ENCODE measurements at regions not wholly inside any gene's neighbourhood (a gene's known extent, or its start where the extent isn't known, plus 50 kb on each side); places are given as distances from the start of the nearest gene placed in this dataset.
A peak's percentile ranks its signal among the peaks of the same experiment; 100 is the strongest.

GRCh38 chr7:157061979-157062378 is 51.5 kb upstream of the MNX1 start:
- in situ Hi-C loops (cut with MboI; ENCODE audit: low pct_unique_long_range_greater_than_20kb in 2 of 9, low sequenced_read_pairs in 9 of 9, unreplicated experiment in 9 of 9) = no loop called here
- 0 to 83% (median 67%) methylated on average over 1 to 3 of the region's 3 CpGs; no CpG with 5 or more reads in 5 of the 10 experiments for WGBS, 10 experiments
- no peak for ATAC-seq (replicated peaks in 6 of 8)
- H3K4me1 ChIP-seq (replicated peaks in 1 of 2) = peaks cover 0 to 10% of the 10 kb centered on the region in 2 donors
- H3K4me3 ChIP-seq = no peak overlapping the region
- H3K27ac ChIP-seq = no peak overlapping the region

- ATAC-seq (replicated peaks in 6 of 8) = no peak
- no peaks in the 10 kb centered on the region for H3K4me1 ChIP-seq (replicated peaks in 1 of 2)
- H3K4me3 ChIP-seq = no peak overlapping the region
- no peak overlapping the region for H3K27ac ChIP-seq
- 54 to 88% (median 65%) methylated on average over 3 to 6 of the region's 7 CpGs; no CpG with 5 or more reads in 4 of the 10 experiments for WGBS, 10 experiments
- in situ Hi-C loops (cut with MboI; ENCODE audit: low pct_unique_long_range_greater_than_20kb in 2 of 9, low sequenced_read_pairs in 9 of 9, unreplicated experiment in 9 of 9) = no loop called here
Measured at GRCh38 chr7:157065046-157065445, 54.6 kb upstream of the MNX1 start.

DNA sequence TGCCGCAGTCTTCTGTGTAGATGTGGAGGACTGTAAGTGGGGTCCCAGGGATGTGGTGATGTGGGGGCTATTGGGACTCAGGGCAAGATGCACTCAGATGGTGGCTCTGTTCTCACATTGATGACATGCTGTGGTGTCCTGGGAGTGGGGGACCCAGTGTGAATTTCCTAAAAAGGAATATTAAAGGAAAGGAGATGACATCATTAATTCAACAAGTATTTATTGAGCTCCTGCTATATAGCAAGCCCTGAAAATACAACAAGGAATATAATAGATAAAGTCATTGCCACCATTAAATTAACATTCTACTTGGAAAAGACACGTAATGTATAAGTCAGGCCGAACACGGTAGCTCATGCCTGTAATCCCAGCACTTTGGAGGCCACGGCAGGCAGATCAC is 61.9 kb upstream of the MNX1 start:
- in situ Hi-C loops (cut with MboI; ENCODE audit: low pct_unique_long_range_greater_than_20kb in 2 of 9, low sequenced_read_pairs in 9 of 9, unreplicated experiment in 9 of 9) = no loop called here
- ATAC-seq (replicated peaks in 6 of 8) = no peak
- WGBS, 10 experiments = 40 to 100% (median 72%) methylated on average over 2 to 5 of the region's 5 CpGs; no CpG with 5 or more reads in 2 of the 10 experiments
- Histone ChIP-seq H3K4me1 (replicated peaks in 1 of 2) (peaks cover 0 to 4% of the 10 kb centered on the region in 2 donors), H3K27ac (no peak overlapping the region), H3K4me3 (no peak overlapping the region)

GRCh38 chr7:157073335-157073734 is 62.9 kb upstream of the MNX1 start:
- in situ Hi-C loops (cut with MboI; ENCODE audit: low pct_unique_long_range_greater_than_20kb in 2 of 9, low sequenced_read_pairs in 9 of 9, unreplicated experiment in 9 of 9) = no loop called here
- no peak for ATAC-seq (replicated peaks in 6 of 8)
- 0 to 83% (median 40%) methylated on average over 1 to 3 of the region's 3 CpGs for WGBS, 10 experiments
- peaks cover 3 to 6% of the 10 kb centered on the region in 2 donors for H3K4me1 ChIP-seq (replicated peaks in 1 of 2)
- H3K4me3 ChIP-seq = no peak overlapping the region
- H3K27ac ChIP-seq = no peak overlapping the region

DNA sequence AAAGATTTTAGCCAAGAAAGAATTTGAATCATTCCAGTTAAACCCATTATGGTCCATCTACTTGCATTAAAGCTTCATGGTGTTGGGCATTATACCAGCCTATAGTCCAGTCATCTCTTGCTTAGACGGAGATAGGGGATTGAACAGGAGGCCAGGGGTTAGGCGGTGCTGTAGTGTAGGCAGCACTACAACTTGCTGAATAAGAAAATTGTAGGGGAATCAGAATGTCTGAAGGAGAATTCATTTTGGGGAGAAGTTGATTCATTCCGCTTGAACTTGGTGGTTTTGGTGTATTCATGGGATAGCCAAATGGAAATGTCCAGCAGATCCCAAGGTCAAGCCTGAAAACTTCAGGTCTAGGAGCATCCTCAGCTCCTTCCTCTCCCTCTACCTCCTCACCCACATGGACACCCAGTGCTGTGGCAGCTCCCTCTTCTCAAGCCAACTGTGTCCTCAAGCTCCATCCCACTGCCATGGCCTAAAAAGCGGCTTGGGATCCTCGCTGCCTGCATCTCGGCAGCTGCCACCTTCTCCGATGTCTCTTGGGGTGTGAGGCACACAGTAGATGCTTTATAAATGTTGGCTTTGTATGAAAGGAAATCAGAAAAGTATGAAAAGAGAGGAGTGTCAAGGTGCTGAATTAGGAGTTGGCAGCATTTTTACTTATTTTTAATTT is 63.6 kb upstream of the MNX1 start:
- in situ Hi-C loops (cut with MboI; ENCODE audit: low pct_unique_long_range_greater_than_20kb in 2 of 9, low sequenced_read_pairs in 9 of 9, unreplicated experiment in 9 of 9) = no loop called here
- peaks cover 7 to 13% of the 10 kb centered on the region in 2 donors for H3K4me1 ChIP-seq (replicated peaks in 1 of 2)
- no peak for ATAC-seq (replicated peaks in 6 of 8)
- no peak overlapping the region for H3K4me3 ChIP-seq
- H3K27ac ChIP-seq = no peak overlapping the region
- 49 to 100% (median 85%) methylated on average over 1 to 7 of the region's 7 CpGs for WGBS, 10 experiments

DNA sequence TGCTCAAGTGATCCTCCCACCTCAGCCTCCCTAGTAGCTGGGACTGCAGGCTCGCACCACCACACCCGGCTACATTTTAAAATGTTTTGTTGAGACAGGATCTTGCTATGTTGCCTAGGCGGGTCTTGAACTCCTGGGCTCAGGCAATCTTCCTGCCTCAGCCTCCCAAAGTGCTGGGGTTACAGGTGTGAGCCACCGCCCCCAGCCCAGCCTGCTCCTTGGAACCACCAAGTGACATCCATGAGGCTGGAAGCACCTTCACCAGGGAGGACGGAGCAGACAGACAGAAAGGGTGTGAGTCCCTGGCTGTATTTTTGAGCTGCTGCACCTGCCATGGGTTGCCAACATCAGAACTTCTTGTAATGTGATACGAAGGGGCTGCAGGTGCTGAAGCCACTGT is 62.3 kb upstream of the UBE3C start:
- no peak for ATAC-seq (replicated peaks in 6 of 8)
- Histone ChIP-seq H3K4me1 (replicated peaks in 1 of 2) (peaks cover 7 to 13% of the 10 kb centered on the region in 2 donors), H3K27ac (no peak overlapping the region), H3K4me3 (no peak overlapping the region)
- 10 to 96% (median 71%) methylated on average over 1 to 4 of the region's 6 CpGs; no CpG with 5 or more reads in 3 of the 10 experiments for whole genome bisulfite sequencing, 10 experiments
- in situ Hi-C loops (cut with MboI; ENCODE audit: low pct_unique_long_range_greater_than_20kb in 2 of 9, low sequenced_read_pairs in 9 of 9, unreplicated experiment in 9 of 9) = no loop called here

DNA sequence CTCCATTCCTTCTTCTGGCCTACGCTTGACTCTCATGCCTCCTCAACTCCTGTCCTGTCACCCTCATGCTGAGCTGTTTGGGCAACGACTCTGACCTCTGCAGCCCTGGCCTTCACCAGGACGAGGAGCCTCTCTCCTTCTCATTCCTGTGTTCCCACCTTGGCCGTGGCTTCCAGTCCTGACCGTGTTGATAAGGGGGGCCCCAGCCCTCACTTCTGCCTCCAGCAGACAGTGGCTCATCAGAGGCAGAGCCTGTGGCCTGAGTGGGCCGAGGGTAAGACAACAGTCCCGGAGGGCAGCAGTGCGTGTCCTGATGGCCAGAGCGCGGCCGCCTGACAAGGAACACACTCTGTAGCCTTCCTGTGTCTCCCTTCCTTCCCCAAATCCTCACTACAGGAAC is 61.7 kb upstream of the UBE3C start:
- no peak overlapping the region for H3K4me3 ChIP-seq
- H3K4me1 ChIP-seq (replicated peaks in 1 of 2) = peaks cover 7 to 13% of the 10 kb centered on the region in 2 donors
- ATAC-seq (replicated peaks in 6 of 8) = no peak
- H3K27ac ChIP-seq = no peak overlapping the region
- WGBS, 10 experiments = 40 to 95% (median 82%) methylated on average over 1 to 6 of the region's 11 CpGs; no CpG with 5 or more reads in 3 of the 10 experiments
- in situ Hi-C loops (cut with MboI; ENCODE audit: low pct_unique_long_range_greater_than_20kb in 2 of 9, low sequenced_read_pairs in 9 of 9, unreplicated experiment in 9 of 9) = no loop called here

DNA sequence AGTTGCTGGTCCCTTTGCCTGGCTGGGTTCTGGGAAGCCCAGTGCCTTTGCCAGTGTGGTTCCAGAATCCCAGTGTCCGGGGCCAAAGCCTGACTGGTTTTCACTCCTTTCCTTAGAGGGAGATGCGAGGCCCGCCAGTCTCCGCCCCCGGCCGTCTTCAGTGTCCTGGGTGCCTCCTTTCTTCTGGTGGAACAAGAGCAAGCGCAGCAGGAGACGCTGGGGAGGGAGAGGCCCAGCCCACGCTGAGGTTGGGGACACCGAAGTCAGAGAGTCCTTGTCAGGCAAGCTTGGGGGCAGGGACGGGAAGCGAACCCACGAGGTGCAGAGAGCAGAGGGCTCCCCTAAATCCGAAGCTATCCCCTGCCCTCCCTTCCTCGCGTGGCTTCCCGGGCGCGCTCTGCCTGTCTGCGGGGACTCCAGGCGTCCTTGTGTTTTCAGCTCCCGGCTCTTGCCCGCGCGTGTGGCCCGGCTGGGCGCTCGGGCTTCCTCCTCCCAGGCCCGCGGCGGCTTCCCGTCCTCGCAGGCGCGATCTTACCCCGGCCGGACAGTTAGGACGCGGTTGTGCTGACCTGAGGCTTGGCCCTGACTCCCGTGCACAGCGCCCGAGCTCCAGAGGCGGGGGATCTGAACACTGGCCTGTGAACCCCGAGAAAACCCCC is 60.6 kb upstream of the UBE3C start:
- in situ Hi-C loops (cut with MboI; ENCODE audit: low pct_unique_long_range_greater_than_20kb in 2 of 9, low sequenced_read_pairs in 9 of 9, unreplicated experiment in 9 of 9) = no loop called here
- 0 to 71% (median 27%) methylated on average over 1 to 29 of the region's 44 CpGs; no CpG with 5 or more reads in 3 of the 10 experiments for WGBS, 10 experiments
- ATAC-seq (replicated peaks in 6 of 8) = peak; percentile 36 to 72 (median 52)

GRCh38 chr7:157079116-157079515 is 59.6 kb upstream of the UBE3C start:
- WGBS, 10 experiments = 39 to 80% (median 61%) methylated on average over 1 to 7 of the region's 7 CpGs
- H3K4me3 ChIP-seq = no peak overlapping the region
- in situ Hi-C loops (cut with MboI; ENCODE audit: low pct_unique_long_range_greater_than_20kb in 2 of 9, low sequenced_read_pairs in 9 of 9, unreplicated experiment in 9 of 9) = no loop called here

More for the DNA sequence above, 60.6 kb upstream of the UBE3C start:
- Histone ChIP-seq H3K4me3 (no peak overlapping the region), H3K4me1 (replicated peaks in 1 of 2) (peaks cover 7 to 13% of the 10 kb centered on the region in 2 donors), H3K27ac (no peak overlapping the region)

GRCh38 chr7:157080111-157080730 is 58.5 kb upstream of the UBE3C start:
- H3K27ac ChIP-seq = no peak overlapping the region
- 37 to 97% (median 77%) methylated on average over 1 to 8 of the region's 10 CpGs; no CpG with 5 or more reads in 3 of the 10 experiments for WGBS, 10 experiments
- in situ Hi-C loops (cut with MboI; ENCODE audit: low pct_unique_long_range_greater_than_20kb in 2 of 9, low sequenced_read_pairs in 9 of 9, unreplicated experiment in 9 of 9) = no loop called here
- H3K4me1 ChIP-seq (replicated peaks in 1 of 2) = peaks cover 7 to 13% of the 10 kb centered on the region in 2 donors
- H3K4me3 ChIP-seq = no peak overlapping the region
- no peak for ATAC-seq (replicated peaks in 6 of 8)

More at GRCh38 chr7:157079116-157079515, 59.6 kb upstream of the UBE3C start:
- H3K4me1 ChIP-seq (replicated peaks in 1 of 2) = peaks cover 7 to 13% of the 10 kb centered on the region in 2 donors
- no peak overlapping the region for H3K27ac ChIP-seq
- no peak for ATAC-seq (replicated peaks in 6 of 8)

DNA sequence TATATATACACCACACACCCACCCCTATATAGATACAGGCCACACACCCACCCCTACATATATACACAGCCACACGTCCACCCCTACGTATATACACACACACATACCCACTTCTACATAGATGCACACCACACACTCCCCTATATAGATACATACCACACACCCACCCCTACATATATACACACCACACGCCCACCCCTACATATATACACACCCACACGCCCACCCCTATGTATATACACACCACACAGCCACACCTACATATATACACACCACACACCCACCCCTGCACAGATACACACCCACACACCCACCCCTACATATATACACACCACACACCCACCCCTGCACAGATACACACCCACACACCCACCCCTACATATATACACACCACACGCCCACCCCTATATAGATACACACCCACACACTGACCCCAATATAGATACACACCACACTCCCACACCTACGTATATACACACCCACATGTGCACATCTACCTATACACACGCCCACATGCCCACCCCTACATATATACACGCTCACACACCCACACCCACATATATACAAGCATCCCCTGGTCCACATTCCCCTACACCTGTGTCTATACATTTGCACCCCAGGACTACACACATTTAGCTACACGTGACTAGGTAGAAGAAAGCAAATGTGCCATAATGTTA is 52.1 kb upstream of the UBE3C start:
- Histone ChIP-seq H3K4me3 (no peak overlapping the region), H3K4me1 (replicated peaks in 1 of 2) (peaks cover 11 to 16% of the 10 kb centered on the region in 2 donors), H3K27ac (no peak overlapping the region)
- WGBS, 10 experiments = 40 to 90% (median 73%) methylated on average over 1 of the region's 9 CpGs; no CpG with 5 or more reads in 6 of the 10 experiments
- ATAC-seq (replicated peaks in 6 of 8) = no peak
- in situ Hi-C loops (cut with MboI; ENCODE audit: low pct_unique_long_range_greater_than_20kb in 2 of 9, low sequenced_read_pairs in 9 of 9, unreplicated experiment in 9 of 9) = no loop called here

GRCh38 chr7:157087646-157088045 is 51.1 kb upstream of the UBE3C start:
- in situ Hi-C loops (cut with MboI; ENCODE audit: low pct_unique_long_range_greater_than_20kb in 2 of 9, low sequenced_read_pairs in 9 of 9, unreplicated experiment in 9 of 9) = no loop called here
- ATAC-seq (replicated peaks in 6 of 8) = no peak
- no peak overlapping the region for H3K27ac ChIP-seq
- 77 to 94% (median 89%) methylated on average over 2 to 17 of the region's 24 CpGs; no CpG with 5 or more reads in 1 of the 10 experiments for WGBS, 10 experiments
- no peak overlapping the region for H3K4me3 ChIP-seq
- peaks cover 11 to 16% of the 10 kb centered on the region in 2 donors for H3K4me1 ChIP-seq (replicated peaks in 1 of 2)

DNA sequence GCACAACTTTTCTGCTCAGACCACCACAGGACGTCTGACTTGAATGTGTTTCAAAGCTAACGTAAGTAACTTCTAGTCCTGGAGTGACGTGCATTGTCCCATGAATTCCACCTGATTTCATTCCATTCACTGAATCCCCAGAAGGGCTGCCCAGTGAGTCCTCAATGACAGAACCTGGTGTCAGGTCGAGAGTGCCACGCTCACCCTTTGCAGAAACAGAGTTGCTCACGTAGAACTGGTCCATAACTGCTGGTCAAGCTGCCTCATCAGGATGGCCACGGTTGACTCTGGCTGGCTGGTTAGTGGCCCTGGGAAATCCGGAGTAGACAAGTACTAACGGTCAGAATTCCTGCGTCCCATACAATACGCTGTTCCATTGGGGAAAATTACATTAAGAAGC is 50.6 kb upstream of the UBE3C start:
- no peak for ATAC-seq (replicated peaks in 6 of 8)
- in situ Hi-C loops (cut with MboI; ENCODE audit: low pct_unique_long_range_greater_than_20kb in 2 of 9, low sequenced_read_pairs in 9 of 9, unreplicated experiment in 9 of 9) = no loop called here
- WGBS, 10 experiments = 26 to 95% (median 86%) methylated on average over 3 to 9 of the region's 11 CpGs; no CpG with 5 or more reads in 4 of the 10 experiments

More for the DNA sequence above, 50.6 kb upstream of the UBE3C start:
- Histone ChIP-seq H3K4me3 (no peak overlapping the region), H3K27ac (no peak overlapping the region), H3K4me1 (replicated peaks in 1 of 2) (peaks cover 11 to 16% of the 10 kb centered on the region in 2 donors)
